HEK293T (cell line): ENCODE measurements at regions not wholly inside any gene's neighbourhood (a gene's known extent, or its start where the extent isn't known, plus 50 kb on each side); places are given as distances from the start of the nearest gene placed in this dataset.

Source experiments
- ARNT ChIP-seq: fragments of 450-650 bp; IDR thresholded peaks from 2 replicates; pipeline ENCODE4 v1.6.1; 2017; ENCODE audit warnings: mild to moderate bottlenecking
- BHLHE40 ChIP-seq: fragments of 450-650 bp; IDR thresholded peaks from 2 replicates; pipeline ENCODE4 v1.6.1; 2016; ENCODE audit warnings: mild to moderate bottlenecking, moderate library complexity, borderline replicate concordance
- ELF4 ChIP-seq: fragments of 450-650 bp; IDR thresholded peaks from 2 replicates; pipeline ENCODE4 v1.6.1; 2017; ENCODE audit warnings: antibody characterized with exemption
- FOXA1 ChIP-seq: fragments of 450-650 bp; IDR thresholded peaks from 2 replicates; pipeline ENCODE4 v1.6.1; 2016; ENCODE audit warnings: mild to moderate bottlenecking
- FOXK2 ChIP-seq: fragments of 450-650 bp; IDR thresholded peaks from 2 replicates; pipeline ENCODE4 v1.6.1; 2016; ENCODE audit warnings: mild to moderate bottlenecking
- L3MBTL2 ChIP-seq: fragments of 450-650 bp; conservative IDR thresholded peaks from 2 replicates; pipeline ENCODE4 v1.6.1; 2016; ENCODE audit warnings: mild to moderate bottlenecking
- NFRKB ChIP-seq: fragments of 450-650 bp; IDR thresholded peaks from 2 replicates; pipeline ENCODE4 v1.6.1; 2016; ENCODE audit warnings: mild to moderate bottlenecking, moderate library complexity
- SP1 ChIP-seq: fragments of 450-650 bp; IDR thresholded peaks from 2 replicates; pipeline ENCODE4 v1.6.1; 2017
- SUZ12 ChIP-seq: fragments of 450-650 bp; IDR thresholded peaks from 2 replicates; pipeline ENCODE4 v1.6.1; 2016; ENCODE audit warnings: mild to moderate bottlenecking
- TARDBP ChIP-seq: fragments of 450-650 bp; IDR thresholded peaks from 2 replicates; pipeline ENCODE4 v1.6.1; 2016
- ZNF384 ChIP-seq: fragments of 450-650 bp; IDR thresholded peaks from 2 replicates; pipeline ENCODE4 v1.6.1; 2016
- TF ChIP-seq, protein P1 (sequence below): fragments of 450-650 bp; IDR thresholded peaks from 2 replicates; pipeline ENCODE4 v1.6.1; 2016

DNA sequence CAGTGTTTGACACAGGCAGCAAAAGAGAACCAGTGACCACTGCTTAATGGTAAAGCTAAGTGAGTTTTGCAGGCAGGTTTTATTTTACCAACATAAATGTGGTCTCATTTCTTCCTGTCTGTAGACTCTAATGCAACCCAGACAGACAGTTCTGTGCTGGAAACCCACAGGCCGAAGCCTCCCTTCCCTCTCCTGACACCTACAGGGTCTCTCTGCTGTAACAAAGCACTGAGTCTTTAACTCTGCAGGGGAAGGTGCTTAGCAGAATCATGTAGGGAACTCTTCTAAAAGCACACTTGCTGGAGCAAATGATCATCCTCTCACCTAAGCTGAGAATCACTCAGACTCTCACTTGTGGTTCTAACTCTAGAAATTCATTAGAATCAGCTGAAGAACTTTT lies 200.3 kb downstream of the KBTBD8 start:
- no peak for TF ChIP-seq BHLHE40
- TF ChIP-seq SUZ12, result no peak
- no peak for TF ChIP-seq TARDBP
- TF ChIP-seq NFRKB, result no peak
- TF ChIP-seq FOXA1, result no peak
- no peak for TF ChIP-seq ELF4
- TF ChIP-seq FOXK2, result no peak
- TF ChIP-seq L3MBTL2, result no peak
- TF ChIP-seq ZNF384, result no peak
- TF ChIP-seq ARNT, result no peak
- TF ChIP-seq, protein P1, sequence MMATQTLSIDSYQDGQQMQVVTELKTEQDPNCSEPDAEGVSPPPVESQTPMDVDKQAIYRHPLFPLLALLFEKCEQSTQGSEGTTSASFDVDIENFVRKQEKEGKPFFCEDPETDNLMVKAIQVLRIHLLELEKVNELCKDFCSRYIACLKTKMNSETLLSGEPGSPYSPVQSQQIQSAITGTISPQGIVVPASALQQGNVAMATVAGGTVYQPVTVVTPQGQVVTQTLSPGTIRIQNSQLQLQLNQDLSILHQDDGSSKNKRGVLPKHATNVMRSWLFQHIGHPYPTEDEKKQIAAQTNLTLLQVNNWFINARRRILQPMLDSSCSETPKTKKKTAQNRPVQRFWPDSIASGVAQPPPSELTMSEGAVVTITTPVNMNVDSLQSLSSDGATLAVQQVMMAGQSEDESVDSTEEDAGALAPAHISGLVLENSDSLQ, result no peak
- TF ChIP-seq SP1, result no peak
